ENCODE measurements at regions not wholly inside any gene's neighbourhood (a gene's known extent, or its start where the extent isn't known, plus 50 kb on each side); places are given as distances from the start of the nearest gene placed in this dataset.

- TF ChIP-seq, protein P1, sequence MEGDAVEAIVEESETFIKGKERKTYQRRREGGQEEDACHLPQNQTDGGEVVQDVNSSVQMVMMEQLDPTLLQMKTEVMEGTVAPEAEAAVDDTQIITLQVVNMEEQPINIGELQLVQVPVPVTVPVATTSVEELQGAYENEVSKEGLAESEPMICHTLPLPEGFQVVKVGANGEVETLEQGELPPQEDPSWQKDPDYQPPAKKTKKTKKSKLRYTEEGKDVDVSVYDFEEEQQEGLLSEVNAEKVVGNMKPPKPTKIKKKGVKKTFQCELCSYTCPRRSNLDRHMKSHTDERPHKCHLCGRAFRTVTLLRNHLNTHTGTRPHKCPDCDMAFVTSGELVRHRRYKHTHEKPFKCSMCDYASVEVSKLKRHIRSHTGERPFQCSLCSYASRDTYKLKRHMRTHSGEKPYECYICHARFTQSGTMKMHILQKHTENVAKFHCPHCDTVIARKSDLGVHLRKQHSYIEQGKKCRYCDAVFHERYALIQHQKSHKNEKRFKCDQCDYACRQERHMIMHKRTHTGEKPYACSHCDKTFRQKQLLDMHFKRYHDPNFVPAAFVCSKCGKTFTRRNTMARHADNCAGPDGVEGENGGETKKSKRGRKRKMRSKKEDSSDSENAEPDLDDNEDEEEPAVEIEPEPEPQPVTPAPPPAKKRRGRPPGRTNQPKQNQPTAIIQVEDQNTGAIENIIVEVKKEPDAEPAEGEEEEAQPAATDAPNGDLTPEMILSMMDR (IDR thresholded peaks at IDR 0.05) = no peak
- TF ChIP-seq POLR2A (IDR thresholded peaks at IDR 0.05) = no peak
Observed at GRCh38 chr4:96955226-96955625, 1115.3 kb downstream of the PDHA2 start.
